Nucleus accumbens (tissue), 56 donors: ENCODE measurements at regions not wholly inside any gene's neighbourhood (a gene's known extent, or its start where the extent isn't known, plus 50 kb on each side); places are given as distances from the start of the nearest gene placed in this dataset.
"Not testable (repeated sequence)": the region's sequence is repeated elsewhere in the genome, so short reads cannot be mapped to it uniquely, and the experiment has no call there.

Experiments
- DNase-seq, 56 donors: peaks; one replicate each; lab custom pipeline; 2025; lab: John Stamatoyannopoulos, UW

DNA sequence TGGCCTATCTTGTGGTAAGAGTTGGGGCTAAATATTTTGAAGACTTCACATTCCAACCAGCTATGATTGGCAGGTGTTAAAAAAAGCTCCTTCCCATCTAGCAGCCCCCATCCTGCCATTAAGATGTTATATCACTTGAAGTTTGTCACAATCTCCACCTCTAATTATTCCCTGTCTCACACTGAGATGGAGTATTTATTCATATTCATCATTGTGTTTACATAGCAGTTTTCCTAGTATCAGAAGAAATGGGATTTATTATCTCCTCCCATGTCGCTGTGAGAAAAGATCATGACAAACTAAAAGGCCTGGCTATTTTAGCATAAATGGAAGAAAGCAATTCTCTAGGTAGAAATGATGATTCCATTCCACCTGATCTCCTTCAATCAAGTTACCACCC lies 653.6 kb downstream of the GABRG2 start:
- no peak for DNase-seq

DNA sequence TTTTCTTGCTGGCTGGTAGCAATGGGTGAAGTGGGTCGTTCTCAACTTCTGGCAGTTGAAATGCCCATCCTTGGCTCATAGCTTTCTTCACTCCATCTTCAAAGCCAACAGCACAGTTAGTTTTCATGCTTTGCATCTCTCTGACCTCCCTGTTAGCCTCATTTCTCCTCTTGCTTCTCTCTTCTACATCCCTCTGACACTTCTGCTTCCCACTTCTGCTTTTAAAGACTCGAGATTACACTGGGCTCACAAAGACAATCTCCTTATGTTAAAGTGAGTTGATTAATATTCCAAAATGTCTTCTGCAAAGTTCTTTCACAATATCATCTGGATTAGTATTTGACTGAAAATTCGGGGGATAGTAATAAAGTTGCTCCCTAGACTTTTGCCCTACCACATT lies 684.8 kb upstream of the CCNG1 start:
- no peak for DNase-seq

- DNase-seq: no peak
Measured at GRCh38 chr5:162762119-162762518, 675.3 kb upstream of the CCNG1 start.

- peak in 13 of 56 donors; percentile 2 to 60 (median 16) for DNase-seq
Measured at GRCh38 chr5:162769019-162769418, 668.4 kb upstream of the CCNG1 start.

GRCh38 chr5:162785673-162786072 lies 651.7 kb upstream of the CCNG1 start:
- no peak for DNase-seq

DNA sequence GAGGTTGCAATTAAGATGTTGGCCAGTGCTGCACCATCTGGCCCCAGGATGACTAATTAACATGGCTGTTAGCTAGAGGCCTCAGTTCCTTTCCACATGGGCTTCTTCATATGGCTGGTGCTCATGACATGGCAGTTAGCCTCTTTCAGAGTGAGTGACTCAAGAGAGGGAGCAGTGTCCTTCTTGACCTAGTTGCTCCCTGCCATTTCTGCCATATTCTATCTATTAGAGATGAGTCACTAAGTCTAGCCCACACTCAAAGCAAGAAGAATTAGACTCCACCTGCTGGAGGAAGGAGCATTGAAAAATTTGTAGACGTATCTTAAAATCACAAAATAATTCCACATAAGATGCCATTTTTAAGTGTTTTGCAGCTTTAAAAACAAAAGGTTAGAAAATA lies 651.2 kb upstream of the CCNG1 start:
- no peak for DNase-seq

- no peak for DNase-seq
Measured at GRCh38 chr5:162796507-162796906, 640.9 kb upstream of the CCNG1 start.

DNA sequence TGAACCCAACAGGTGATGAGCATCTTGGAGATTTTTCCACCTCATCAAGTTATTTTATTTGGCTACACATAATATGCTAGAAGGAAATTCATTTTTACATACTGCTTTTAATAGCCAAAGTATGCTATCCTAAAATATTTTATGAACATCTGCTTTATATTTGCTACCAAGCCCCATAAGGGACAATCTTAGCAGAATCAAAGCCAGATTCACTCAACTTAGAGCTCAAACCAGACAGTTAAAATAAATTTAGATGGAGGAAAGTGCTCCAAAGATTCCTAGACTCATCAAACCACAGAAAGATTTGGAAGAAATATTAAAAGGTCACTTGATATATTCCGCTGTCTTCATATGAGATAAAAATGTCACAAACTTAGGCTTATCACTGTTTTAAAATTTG lies 637.1 kb upstream of the CCNG1 start:
- DNase-seq: no peak

DNA sequence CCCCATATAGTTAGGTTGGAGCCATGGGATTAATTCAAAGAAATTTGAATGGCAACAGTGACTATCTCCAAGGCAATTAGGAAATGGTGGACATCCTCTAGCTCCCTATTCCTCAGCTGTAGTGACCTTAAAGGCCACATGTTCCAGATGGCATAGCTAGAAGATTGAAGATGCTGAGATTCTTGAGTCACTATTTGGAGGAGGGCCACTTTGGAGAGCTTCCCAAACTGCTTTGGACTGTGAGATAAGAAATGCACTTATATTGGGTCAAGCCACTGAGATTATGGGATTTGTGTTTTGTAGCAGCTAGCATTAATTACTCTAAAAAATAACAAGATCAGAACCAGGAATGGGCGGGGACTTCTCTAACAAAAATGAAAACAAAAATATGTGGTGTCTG lies 636.2 kb upstream of the CCNG1 start:
- no peak for DNase-seq

DNA sequence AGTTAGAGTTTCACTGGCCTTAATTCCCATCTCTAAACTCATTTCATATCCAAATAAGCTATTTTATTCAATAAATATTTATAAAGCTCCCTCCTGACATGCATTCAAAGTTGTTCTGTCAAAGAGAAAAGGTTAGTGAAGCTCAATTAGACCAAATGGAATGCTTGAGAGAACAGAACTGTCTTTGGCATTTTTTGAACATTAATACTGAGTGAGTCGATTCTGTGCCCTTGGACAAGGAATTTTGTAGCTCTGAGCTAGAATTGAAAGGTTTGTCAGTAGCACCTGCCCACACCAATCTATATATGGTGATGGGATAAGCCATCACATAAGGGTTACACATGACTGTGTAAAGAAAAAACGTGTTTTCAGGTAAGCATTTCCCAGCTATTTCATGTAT lies 631.2 kb upstream of the CCNG1 start:
- no peak for DNase-seq

GRCh38 chr5:162811071-162811470 lies 626.3 kb upstream of the CCNG1 start:
- DNase-seq: no peak

- no peak for DNase-seq
Measured at GRCh38 chr5:162816816-162817215, 620.6 kb upstream of the CCNG1 start.

GRCh38 chr5:162817364-162817763 lies 620.0 kb upstream of the CCNG1 start:
- DNase-seq: no peak

DNA sequence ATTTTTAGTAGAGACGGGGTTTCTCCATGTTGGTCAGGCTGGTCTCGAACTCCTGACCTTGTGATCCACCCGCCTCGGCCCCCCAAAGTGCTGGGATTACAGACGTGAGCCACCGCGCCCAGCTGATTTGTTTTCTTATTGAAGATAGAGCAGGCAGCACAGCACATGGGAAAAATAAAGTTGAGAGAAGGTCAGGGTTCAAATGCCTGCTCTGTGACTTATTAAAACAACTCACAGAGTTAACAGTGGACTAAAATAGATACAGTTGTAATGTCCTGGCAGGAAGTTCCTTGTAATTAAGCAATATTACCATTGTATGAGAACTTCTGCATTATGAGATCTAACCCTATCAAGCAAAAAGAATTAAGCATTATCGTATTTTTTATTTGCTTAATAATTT lies 615.7 kb upstream of the CCNG1 start:
- not testable (repeated sequence) for DNase-seq

- no peak for DNase-seq
Measured at GRCh38 chr5:162824360-162824759, 613.0 kb upstream of the CCNG1 start.

GRCh38 chr5:162837155-162837554 lies 600.2 kb upstream of the CCNG1 start:
- DNase-seq: no peak

- no peak for DNase-seq
Measured at GRCh38 chr5:162842727-162843126, 594.7 kb upstream of the CCNG1 start.

DNA sequence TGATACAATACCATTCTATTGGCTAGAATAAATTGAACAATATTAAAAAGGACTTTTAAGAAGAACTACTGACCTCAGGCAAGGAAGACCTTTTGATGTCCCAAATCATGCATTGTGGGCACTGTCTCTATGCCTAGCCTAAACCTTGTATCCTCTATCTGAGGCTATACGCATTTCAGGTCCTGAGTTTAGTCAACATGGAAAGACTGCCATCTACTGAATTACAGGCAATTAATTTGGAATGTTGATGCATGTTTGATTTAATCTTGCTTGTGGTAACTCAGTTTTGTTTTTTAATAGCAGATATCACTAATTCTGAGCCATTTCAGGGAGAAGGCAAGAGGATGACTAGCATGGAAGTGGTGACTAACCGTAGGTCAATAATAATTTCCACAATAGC lies 585.3 kb upstream of the CCNG1 start:
- DNase-seq: no peak

DNA sequence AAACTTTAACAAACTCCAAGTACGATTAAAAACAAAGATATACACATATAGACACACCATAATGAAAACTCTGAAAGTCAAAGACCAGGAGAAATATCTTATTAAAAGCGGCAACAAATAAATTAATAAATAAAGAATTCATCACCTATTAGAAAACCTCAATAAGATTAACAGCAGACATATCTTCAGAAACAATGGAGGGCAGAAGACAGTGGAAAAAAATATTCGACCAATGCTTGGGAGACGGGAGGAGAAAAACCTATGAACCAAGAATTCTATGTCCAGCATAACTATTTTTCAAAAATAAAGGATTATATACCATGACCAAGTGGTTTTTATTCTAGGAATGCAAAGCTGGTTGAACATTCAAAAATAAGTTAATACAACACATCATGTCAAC lies 578.6 kb upstream of the CCNG1 start:
- no peak for DNase-seq

- DNase-seq: no peak
Measured at GRCh38 chr5:162870966-162871365, 566.4 kb upstream of the CCNG1 start.

GRCh38 chr5:162882629-162883028 lies 554.8 kb upstream of the CCNG1 start:
- DNase-seq: no peak

DNA sequence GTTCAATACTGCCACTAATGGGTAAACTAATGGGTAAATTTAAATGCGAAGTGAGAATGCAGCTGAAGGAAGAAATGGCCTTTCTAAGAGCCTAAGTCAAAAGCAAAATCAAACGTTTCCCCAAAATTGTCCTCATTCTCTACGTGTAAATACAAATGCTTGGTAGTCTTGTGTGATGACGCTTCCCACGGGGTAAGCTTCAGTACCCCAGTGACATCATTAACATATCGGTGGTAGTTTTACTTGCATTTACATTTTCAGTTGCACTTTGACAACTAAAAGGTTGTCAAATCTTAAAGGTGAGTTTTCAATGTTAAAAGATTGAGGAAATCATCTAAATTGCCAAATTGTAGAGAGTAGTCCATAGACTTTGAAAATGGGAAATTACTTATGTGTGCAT lies 550.7 kb upstream of the CCNG1 start:
- no peak for DNase-seq

DNA sequence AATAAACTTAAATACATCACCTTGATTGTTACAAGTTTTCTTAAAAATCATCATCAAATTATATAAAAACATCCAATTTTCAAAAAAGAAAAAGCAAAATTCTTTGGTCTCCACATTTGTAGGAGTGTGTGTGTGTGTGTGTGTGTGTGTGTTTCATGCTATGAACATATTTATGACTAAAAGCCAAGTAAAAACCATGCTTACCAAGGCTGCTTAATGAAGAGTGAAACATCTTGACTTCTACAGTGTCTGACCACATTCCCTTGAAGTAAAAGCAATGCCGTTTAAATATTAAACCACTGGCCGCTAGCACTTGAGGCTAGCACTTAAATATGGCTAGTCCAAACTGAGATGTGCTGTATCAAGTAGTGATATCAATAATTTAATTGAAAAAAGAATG lies 549.1 kb upstream of the CCNG1 start:
- no peak for DNase-seq

DNA sequence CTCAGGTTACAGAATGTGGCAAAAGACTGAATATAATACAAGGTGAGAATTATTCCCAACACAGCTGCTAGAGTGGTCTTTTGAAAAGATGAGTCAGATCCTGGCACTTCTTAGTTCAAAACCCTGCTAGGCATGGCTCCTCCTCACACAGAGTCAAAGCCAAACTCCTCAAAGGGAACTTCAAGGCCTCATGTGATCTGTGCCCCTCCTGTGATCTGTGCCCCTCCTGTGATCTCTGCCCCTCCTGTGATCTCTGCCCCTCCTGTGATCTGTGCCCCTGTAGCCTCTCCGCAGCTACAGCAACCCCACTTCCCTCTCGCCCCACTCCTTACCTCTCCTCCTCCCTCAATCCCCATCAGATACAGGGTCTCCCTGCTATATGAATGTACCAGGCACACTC lies 525.5 kb upstream of the CCNG1 start:
- no peak for DNase-seq
